Keratinocyte (primary cell): ENCODE measurements at regions not wholly inside any gene's neighbourhood (a gene's known extent, or its start where the extent isn't known, plus 50 kb on each side); places are given as distances from the start of the nearest gene placed in this dataset.

Experiments used
- EZH2 ChIP-seq: IDR thresholded peaks from one replicate; pipeline ENCODE4 v1.6.1; 2012; ENCODE audit warnings: inconsistent platforms, mild to moderate bottlenecking, low read length, moderate library complexity
- TF ChIP-seq, protein P1 (sequence below), 3 experiments: IDR thresholded peaks in 1 of 3; conservative IDR thresholded peaks in 1 of 3; optimal IDR thresholded peaks in 1 of 3; 2 replicates in 2 of 3; 3 replicates in 1 of 3; pipeline versions ENCODE3 to v1.5.1; 2011; ENCODE audit warnings: low read length in 3 of 3, mild to moderate bottlenecking in 3 of 3, moderate library complexity in 2 of 3, control low read depth in 1 of 3, inconsistent platforms in 1 of 3; ENCODE audit not compliant: insufficient read depth in 2 of 3; ENCODE audit errors: extremely low read depth in 1 of 3

DNA sequence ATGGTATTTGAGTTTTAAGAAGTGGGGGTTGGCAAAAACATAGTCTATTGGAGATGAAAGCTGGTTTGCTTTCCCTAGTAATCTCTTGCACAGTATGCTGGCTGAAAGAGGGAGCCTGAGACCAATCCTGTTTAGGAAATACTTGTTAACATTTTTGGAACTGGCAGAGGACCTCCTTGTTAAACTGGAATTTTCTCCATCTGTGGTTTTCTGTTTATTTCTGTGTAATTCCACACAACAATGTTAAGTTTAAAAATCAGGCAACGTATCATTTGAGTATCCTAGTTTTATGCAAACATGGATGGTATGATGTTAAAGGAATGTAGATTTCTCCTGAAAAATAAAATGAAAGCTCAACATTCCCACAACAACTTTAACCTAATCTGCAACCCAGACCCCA lies 536.0 kb upstream of the TBL1XR1 start:
- TF ChIP-seq EZH2 = no peak
- TF ChIP-seq, protein P1, sequence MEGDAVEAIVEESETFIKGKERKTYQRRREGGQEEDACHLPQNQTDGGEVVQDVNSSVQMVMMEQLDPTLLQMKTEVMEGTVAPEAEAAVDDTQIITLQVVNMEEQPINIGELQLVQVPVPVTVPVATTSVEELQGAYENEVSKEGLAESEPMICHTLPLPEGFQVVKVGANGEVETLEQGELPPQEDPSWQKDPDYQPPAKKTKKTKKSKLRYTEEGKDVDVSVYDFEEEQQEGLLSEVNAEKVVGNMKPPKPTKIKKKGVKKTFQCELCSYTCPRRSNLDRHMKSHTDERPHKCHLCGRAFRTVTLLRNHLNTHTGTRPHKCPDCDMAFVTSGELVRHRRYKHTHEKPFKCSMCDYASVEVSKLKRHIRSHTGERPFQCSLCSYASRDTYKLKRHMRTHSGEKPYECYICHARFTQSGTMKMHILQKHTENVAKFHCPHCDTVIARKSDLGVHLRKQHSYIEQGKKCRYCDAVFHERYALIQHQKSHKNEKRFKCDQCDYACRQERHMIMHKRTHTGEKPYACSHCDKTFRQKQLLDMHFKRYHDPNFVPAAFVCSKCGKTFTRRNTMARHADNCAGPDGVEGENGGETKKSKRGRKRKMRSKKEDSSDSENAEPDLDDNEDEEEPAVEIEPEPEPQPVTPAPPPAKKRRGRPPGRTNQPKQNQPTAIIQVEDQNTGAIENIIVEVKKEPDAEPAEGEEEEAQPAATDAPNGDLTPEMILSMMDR (optimal IDR thresholded peaks at IDR 0.05 in 1 of 3, IDR thresholded peaks at IDR 0.05 in 1 of 3, conservative IDR thresholded peaks at IDR 0.05 in 1 of 3; ENCODE audit: extremely low read depth in 1 of 3, insufficient read depth in 2 of 3, low read length in 3 of 3) = no peak
